GM13977 (cell line): ENCODE measurements at regions not wholly inside any gene's neighbourhood (a gene's known extent, or its start where the extent isn't known, plus 50 kb on each side); places are given as distances from the start of the nearest gene placed in this dataset.

Source experiments
- DNase-seq: peaks from one replicate; pipeline ENCODE4 v3.0.0; 2012; ENCODE audit warnings: low spot score
- CTCF ChIP-seq: IDR thresholded peaks from 2 replicates; pipeline ENCODE4 v1.5.1; 2012; ENCODE audit warnings: mild to moderate bottlenecking, control low read depth; ENCODE audit not compliant: insufficient read depth; ENCODE audit errors: extremely low read depth, missing control alignments
- in situ Hi-C: fragments of 300-500 bp; cut with MboI; formaldehyde crosslinking; loops from one replicate; pipeline ENCODE4 v1.12.0; 2022; ENCODE audit warnings: low sequenced_read_pairs, low pct_unique_long_range_greater_than_20kb, mixed read lengths, inconsistent platforms; ENCODE audit not compliant: unreplicated experiment

GRCh38 chr12:25781232-25781631, 177.2 kb upstream of the RASSF8 start:
- in situ Hi-C loops = no loop called here
- no peak for TF ChIP-seq CTCF
- DNase-seq = no peak

- in situ Hi-C loops = no loop called here
- no peak for DNase-seq
- TF ChIP-seq CTCF = no peak
Observed at GRCh38 chr12:25783566-25783965, 174.9 kb upstream of the RASSF8 start.

GRCh38 chr12:25784669-25785068, 173.8 kb upstream of the RASSF8 start:
- in situ Hi-C loops = no loop called here

GRCh38 chr12:25785134-25785533, 173.3 kb upstream of the RASSF8 start:
- in situ Hi-C loops = no loop called here
- no peak for TF ChIP-seq CTCF
- DNase-seq = no peak

More at GRCh38 chr12:25784669-25785068, 173.8 kb upstream of the RASSF8 start:
- TF ChIP-seq CTCF = no peak
- no peak for DNase-seq

GRCh38 chr12:25787701-25788100, 170.8 kb upstream of the RASSF8 start:
- TF ChIP-seq CTCF = no peak
- DNase-seq = no peak
- in situ Hi-C loops = no loop called here

GRCh38 chr12:25788707-25789442, 169.6 kb upstream of the RASSF8 start:
- TF ChIP-seq CTCF = no peak
- in situ Hi-C loops = no loop called here
- DNase-seq = no peak
